ENCODE measurements at regions not wholly inside any gene's neighbourhood (a gene's known extent, or its start where the extent isn't known, plus 50 kb on each side); places are given as distances from the start of the nearest gene placed in this dataset.

DNA sequence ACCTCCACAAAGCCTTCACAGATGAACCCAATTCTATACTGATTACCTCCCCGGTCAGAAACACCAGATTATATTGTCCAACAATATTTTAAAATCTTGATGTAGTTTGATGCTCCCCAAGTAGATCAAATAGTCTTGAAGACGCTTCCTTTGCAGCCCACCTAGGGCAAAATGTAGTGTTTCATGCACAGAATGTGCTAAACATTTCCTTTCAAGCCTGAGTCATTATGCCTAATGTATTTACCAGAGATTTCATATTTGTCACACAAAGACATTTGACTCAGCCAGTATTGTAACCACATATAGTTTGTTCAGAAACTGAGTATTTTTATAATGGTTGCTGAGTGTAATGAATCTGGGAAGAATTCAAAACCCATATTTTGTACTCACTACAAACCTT is 1396.8 kb downstream of the LRRC4C start:
- no peak for DNase-seq

DNA sequence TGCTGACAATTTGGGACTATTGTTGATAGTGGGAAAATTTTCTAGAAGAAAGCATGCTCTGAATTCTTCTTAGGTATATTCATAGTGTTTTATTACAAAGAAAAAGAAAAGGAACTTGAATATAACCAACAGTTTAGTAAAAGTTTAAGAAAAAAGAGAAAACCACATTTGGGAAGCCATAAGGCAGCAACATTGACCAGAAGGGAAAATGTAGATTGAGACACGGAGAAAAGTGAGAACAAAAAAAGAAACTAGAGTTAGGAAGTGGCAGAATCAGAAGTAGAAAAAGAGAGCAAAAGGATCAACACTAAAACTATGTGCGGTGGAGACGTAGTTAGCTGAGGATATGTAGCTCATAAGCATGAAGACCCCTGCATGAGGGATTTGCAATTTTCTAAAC is 1398.2 kb downstream of the LRRC4C start:
- no peak for DNase-seq

- no peak for DNase-seq
These were observed 1404.8 kb downstream of the LRRC4C start for GRCh38 chr11:40054631-40055030.

- no peak for DNase-seq
These were observed 1414.1 kb downstream of the LRRC4C start for GRCh38 chr11:40045312-40045711.

- no peak for DNase-seq
These were observed 1422.4 kb downstream of the LRRC4C start for GRCh38 chr11:40037005-40037404.

DNA sequence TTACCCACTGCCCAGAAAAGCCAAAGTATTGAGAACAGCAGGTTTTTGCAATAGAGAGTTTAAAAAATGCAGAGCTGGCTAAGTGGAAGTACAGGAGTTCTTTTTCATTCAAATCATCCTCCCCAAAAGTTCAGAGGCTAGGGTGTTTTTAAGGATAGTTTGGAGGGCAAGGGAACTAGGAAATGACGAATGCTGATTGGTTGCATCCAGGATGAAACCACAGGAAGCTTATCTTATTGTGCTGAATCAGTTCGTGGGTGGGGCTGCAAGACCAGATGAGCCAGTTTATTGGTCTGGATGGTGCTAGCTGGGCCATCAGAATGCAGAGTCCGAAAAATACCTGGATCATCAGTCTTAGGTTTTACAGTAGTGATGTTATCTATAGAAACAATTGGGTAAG is 1427.1 kb downstream of the LRRC4C start:
- DNase-seq = no peak

GRCh38 chr11:40030867-40031266 is 1428.6 kb downstream of the LRRC4C start:
- DNase-seq = no peak

- no peak for DNase-seq
These were observed 1430.1 kb downstream of the LRRC4C start for GRCh38 chr11:40029391-40029790.

DNA sequence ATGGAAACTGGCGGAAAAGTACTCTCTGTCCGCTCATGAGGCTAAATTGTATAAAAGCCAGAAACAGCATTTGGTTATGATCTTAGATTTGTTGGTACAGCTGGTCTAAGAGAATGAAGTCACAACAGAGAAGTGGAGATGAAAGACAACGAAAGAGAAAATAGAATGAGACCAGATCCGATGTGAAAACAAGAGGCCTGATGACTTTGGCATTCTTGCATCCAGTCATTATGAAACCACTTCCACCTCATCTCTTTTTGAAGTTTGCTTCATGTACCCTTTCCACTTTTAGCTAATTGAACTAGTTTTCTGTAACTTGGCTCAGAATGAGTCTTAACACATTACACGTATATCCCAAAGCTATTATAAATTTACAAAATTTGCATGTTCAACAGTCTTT is 1431.7 kb downstream of the LRRC4C start:
- no peak for DNase-seq

DNA sequence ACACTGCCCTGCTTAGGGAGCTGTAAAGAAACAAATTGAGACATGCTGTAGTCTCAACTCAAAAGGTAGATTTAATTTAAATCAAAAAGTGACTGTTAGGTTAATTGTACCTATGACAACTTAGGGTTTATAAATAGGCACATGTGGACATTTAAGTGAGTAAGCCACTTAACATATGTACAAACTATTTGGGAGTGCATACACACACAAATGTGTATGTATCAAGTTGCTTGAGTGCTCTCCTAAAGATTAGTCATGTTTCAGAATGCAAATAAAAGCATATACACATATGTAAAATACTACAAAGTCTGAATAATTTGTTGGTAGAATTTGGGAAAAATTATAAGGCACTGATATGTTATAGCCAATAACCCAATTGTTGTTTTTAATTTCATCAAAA is 1435.7 kb downstream of the LRRC4C start:
- no peak for DNase-seq

DNA sequence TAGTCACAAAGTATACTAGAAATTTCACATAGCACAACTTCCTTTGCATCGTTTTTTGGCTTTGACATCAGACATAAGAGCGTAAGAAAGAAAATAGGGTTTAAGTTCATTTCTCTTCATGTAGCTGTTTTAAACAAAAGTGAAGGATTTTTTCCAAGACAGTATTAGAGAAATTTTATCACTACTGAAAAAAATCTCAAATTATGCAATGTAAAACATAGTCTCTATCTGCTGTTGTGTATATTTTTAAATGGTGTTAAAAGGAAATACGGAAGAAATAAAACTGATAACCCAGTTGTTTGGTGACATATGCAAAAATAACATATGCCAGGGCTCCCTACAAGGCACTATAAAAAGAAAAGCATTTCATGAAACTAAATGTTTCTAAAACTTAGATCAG is 1449.4 kb downstream of the LRRC4C start:
- DNase-seq = no peak

GRCh38 chr11:39992551-39992950 is 1466.9 kb downstream of the LRRC4C start:
- DNase-seq = no peak

- no peak for DNase-seq
These were observed 1469.0 kb downstream of the LRRC4C start for GRCh38 chr11:39990421-39990831.

DNA sequence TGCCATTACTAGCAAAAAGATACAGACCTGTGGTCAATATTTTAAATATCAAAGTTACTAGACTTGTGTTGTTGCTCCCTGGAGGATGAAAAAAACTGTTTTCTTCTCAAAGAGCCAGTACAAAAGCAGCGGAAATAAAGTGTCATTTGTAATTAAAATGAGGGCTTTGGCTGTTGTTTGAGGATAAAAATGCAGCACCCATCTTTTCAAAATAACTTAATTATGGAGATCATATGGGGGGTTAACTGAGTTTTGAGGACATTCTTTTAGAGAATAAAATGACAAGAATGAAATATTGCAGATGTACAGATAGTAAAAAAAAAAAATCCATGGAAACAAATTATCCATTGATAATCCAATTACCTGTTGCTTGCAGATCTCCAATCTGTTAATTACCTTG is 1484.4 kb downstream of the LRRC4C start:
- no peak for DNase-seq

GRCh38 chr11:39972461-39972860 is 1487.0 kb downstream of the LRRC4C start:
- no peak for DNase-seq

DNA sequence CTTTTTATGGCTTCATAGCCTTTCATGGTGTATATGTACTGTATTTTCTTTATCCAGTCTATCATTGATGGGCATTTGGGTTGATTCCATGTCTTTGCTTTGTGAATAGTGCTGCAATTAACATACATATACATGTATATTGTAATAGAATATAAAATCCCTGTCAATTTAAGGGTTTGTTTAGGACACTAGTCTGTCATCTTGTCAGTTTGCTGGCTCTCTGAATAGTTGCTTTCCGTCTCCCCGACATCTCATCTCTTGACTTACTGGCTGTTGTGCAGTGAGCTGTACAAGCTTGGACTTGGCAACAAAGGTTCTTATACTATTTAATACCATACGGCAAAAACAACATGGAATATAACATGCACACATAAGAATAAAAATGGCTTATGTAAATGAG is 1487.5 kb downstream of the LRRC4C start:
- DNase-seq = no peak

DNA sequence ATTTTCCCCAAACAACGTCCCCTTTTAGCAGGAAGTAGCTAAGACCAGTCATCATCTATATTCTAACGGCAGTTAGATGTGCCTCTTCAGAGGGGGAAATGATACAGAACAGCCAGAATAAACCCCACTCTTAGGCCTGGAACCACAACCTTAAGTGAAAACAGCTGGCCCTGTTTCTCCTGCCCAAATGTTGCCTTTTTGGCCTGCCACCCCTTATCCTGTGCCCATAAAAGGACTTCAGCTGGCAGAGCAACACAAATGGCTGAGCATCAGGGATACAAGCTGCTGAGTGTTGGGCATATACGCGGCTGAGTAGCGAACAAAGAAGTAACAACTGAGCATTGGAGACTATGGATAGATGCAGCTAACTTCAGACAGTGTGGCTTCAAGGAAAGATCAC is 1491.4 kb downstream of the LRRC4C start:
- no peak for DNase-seq

- no peak for DNase-seq
These were observed 1493.8 kb downstream of the LRRC4C start for GRCh38 chr11:39965701-39966100.

DNA sequence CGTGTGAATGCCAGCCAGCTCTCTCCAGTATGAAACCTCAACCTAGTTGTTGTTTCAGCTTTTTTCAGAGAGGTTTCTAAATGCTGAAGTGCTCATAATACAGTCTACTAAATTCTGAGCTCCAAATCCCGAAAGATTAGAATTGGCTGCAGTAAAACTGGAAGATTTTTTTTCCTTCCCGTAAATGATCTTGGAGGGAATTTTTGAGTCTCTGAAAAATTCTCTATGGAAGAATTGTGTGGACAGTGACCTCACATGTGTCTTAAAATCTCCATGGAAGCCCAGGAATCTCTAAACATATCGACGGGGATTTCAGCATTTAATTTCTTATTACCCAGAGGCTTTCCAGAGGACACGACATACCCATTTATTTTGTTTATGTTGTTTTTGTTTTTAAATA is 1499.2 kb downstream of the LRRC4C start:
- DNase-seq = no peak

DNA sequence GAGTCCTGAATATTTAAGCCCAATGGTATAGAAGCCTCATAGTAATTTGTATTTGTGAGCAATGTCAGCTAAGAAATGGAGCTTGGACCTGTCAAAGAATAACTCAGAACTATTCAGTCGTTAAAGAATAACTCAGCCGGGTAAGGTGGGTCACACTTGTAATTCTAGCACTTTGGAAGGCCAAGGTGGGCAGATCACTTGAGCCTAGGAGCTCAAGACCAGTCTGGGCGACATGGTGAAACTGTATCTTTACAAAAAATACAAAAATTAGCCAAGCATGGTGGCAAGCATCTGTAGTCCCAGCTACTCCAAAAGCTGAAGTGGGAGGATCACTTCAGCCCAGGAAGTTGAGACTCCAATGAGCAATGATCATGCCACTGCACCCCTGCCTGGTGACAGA is 1526.5 kb downstream of the LRRC4C start:
- DNase-seq = no peak

DNA sequence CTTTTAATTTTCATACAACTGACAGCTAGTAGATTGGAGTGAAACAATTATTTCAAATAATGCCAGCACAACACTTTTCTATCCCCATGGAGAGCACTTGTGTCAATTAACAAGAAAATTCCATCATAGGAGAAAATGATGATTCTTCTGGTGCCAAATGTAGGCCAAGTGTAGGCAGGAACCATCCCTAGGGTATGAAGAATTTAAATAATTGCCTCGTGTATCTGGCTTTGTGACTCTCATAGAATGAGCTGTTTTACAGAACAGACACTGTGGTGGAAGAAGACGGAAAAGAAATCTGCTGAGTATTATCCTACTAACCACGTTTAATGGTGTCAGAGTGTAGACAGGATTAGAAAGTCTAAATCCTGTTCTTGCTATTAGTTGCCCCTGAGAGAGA is 1542.2 kb downstream of the LRRC4C start:
- no peak for DNase-seq

DNA sequence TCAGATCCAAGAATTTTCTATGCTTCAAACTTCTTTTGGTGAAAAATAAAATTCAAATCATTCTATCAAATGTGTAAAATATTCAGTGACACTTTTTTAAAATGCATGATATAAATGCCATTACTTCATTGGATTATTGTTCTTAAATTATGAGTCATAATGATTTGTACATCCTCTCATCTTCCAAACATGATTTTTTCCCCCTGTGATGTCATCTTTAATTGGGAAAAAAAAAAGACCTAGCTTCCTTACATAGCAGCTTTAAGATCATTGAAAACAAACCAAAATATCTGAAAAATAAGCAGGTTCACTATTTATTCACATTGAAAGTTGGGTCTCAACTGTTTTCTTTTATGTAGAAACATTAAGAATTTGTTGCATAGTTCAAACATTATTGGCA is 1549.4 kb downstream of the LRRC4C start:
- DNase-seq = no peak

DNA sequence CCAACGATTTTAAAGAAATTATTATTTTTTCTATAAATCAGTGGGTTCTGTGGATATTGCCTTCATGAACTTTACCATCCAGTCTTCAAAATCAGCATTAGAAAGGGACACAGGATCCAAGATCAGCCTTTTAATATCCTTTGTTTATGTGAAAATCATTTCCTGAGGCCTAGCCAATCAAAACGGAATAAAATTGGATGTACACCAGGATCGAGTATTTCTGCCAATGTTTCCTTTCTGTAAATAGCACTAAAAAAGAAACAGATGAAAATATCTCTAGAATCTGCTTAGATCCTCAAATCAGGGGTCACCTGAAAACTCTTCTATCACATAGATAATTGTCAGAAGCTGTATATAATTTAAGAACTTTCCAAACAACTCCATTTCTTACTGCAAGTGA is 1598.5 kb downstream of the LRRC4C start:
- DNase-seq = no peak

DNA sequence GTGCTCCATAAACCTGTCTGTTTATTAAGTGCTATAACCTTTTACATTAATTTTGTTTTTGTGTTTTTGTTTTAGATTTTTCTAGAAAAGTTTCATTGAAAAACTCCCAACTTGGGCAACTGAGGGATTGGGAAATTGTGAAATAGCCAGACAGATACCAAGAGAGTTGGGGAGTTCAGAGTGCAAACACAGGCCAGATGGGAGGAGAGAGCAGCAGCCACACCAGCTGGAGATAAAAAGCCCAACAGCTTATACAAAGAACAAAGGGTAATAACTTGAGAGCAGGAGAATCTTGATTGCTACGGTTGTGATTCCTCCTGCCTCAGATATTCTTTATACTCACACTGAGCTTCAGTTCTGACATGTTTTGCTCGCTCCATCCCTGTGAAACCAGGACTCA is 1642.2 kb downstream of the LRRC4C start:
- DNase-seq = no peak

DNA sequence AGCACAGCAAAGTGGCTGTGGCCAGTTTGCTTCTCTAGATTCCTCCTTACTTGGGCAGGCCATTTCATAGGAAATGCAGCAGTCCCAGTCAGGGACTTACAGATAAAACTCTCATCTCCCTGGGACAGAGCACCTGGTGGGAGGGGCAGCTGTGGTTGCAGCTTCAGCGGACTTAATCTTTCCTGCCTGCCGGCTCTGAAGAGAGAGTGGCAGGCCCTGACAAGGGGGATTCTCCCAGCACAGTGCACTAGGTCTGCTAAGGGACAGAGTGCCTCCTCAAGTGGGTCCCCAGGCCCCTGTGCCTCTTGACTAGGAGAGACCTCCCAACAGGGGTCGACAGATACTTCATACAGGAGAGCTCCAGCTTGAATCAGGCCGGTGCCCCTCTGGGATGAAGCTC is 1649.1 kb downstream of the LRRC4C start:
- no peak for DNase-seq
